ENCODE measurements at regions not wholly inside any gene's neighbourhood (a gene's known extent, or its start where the extent isn't known, plus 50 kb on each side); places are given as distances from the start of the nearest gene placed in this dataset.
"Not testable (repeated sequence)": the region's sequence is repeated elsewhere in the genome, so short reads cannot be mapped to it uniquely, and the experiment has no call there.

DNA sequence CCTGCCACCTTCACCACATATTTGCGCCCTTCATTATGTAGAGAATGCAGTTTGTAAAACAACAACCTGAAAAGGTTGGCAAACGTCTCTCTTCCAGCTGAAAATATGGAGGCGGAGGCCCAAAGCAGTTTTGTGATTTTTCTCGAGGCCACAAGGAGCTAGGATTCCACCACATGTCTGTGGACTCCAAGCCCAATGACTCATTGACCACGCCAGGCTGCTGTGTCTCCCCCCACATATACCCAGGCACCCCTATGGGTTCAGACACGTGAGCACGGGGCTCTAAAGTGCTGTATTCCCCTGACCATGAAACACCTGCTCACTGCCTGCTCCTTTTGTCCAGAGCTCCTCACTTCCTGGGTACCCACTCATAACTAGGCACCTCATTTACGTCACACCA is 121.4 kb upstream of the CDH5 start:
- no peak overlapping the region for H3K4me3 ChIP-seq (ENCODE audit: low read depth, low read length)
- DNase-seq (ENCODE audit: low read depth): no peak
- TF ChIP-seq, protein P1, sequence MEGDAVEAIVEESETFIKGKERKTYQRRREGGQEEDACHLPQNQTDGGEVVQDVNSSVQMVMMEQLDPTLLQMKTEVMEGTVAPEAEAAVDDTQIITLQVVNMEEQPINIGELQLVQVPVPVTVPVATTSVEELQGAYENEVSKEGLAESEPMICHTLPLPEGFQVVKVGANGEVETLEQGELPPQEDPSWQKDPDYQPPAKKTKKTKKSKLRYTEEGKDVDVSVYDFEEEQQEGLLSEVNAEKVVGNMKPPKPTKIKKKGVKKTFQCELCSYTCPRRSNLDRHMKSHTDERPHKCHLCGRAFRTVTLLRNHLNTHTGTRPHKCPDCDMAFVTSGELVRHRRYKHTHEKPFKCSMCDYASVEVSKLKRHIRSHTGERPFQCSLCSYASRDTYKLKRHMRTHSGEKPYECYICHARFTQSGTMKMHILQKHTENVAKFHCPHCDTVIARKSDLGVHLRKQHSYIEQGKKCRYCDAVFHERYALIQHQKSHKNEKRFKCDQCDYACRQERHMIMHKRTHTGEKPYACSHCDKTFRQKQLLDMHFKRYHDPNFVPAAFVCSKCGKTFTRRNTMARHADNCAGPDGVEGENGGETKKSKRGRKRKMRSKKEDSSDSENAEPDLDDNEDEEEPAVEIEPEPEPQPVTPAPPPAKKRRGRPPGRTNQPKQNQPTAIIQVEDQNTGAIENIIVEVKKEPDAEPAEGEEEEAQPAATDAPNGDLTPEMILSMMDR (IDR thresholded peaks at IDR 0.05; ENCODE audit: control insufficient read depth, extremely low read depth, insufficient read depth): no peak

DNA sequence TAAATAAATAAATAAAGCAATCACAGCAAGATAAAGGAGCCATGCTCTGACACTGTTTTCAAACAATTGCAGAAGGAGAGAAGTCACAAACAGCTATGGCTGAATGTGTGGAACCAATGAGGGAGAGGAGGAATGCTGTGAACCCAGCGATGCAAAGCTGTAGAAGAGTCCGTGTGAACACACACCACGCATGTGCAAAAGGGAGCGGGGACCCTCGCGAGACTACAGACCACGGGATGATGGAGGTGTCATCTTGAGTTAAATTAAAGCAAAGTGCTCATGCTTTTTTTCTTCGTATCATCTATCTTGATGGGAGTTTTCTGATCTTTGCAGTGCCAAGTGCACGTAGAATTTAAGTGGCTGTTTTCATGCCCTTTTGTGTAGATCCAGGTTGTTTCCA is 123.8 kb upstream of the CDH5 start:
- no peak for DNase-seq (ENCODE audit: low read depth)
- no peak overlapping the region for H3K4me3 ChIP-seq (ENCODE audit: low read depth, low read length)
- TF ChIP-seq, protein P1 (IDR thresholded peaks at IDR 0.05; ENCODE audit: control insufficient read depth, extremely low read depth, insufficient read depth): no peak

- not testable (repeated sequence) for H3K4me3 ChIP-seq (ENCODE audit: low read depth, low read length); DNase-seq (ENCODE audit: low read depth)
Measured at GRCh38 chr16:66242206-66242605, 124.3 kb upstream of the CDH5 start.

- no peak for DNase-seq (ENCODE audit: low read depth)
- TF ChIP-seq, protein P1 (IDR thresholded peaks at IDR 0.05; ENCODE audit: control insufficient read depth, extremely low read depth, insufficient read depth): no peak
- no peak overlapping the region for H3K4me3 ChIP-seq (ENCODE audit: low read depth, low read length)
Measured at GRCh38 chr16:66240631-66241395, 125.7 kb upstream of the CDH5 start.

DNA sequence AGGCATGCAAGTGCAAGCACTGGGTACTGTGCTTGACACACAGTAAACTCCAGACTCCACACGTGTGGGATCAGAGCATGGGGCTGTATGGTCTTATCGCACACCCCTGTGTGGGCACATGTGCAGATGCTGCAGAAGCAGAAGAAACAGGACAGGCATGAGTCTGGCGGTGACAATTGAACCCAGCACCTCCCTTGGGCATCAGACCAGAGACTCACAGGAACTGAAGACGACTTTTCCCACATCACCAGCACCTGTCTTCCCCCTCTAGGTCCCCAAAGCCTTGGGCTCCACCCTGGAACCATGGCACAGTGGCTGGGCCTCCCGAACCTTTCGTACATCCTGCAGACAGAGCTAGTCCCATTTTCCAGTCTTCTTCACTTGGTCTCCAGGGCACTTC is 126.4 kb upstream of the CDH5 start:
- no peak overlapping the region for H3K4me3 ChIP-seq (ENCODE audit: low read depth, low read length)
- TF ChIP-seq, protein P1 (IDR thresholded peaks at IDR 0.05; ENCODE audit: control insufficient read depth, extremely low read depth, insufficient read depth): no peak
- DNase-seq (ENCODE audit: low read depth): no peak

GRCh38 chr16:66238696-66239095 is 127.8 kb upstream of the CDH5 start:
- H3K4me3 ChIP-seq (ENCODE audit: low read depth, low read length): no peak overlapping the region
- TF ChIP-seq, protein P1 (IDR thresholded peaks at IDR 0.05; ENCODE audit: control insufficient read depth, extremely low read depth, insufficient read depth): no peak
- no peak for DNase-seq (ENCODE audit: low read depth)

GRCh38 chr16:66236301-66236700 is 130.2 kb upstream of the CDH5 start:
- TF ChIP-seq, protein P1 (IDR thresholded peaks at IDR 0.05; ENCODE audit: control insufficient read depth, extremely low read depth, insufficient read depth): no peak
- no peak overlapping the region for H3K4me3 ChIP-seq (ENCODE audit: low read depth, low read length)
- no peak for DNase-seq (ENCODE audit: low read depth)
